ENCODE measurements at regions not wholly inside any gene's neighbourhood (a gene's known extent, or its start where the extent isn't known, plus 50 kb on each side); places are given as distances from the start of the nearest gene placed in this dataset.

- TF ChIP-seq CTCF (IDR thresholded peaks at IDR 0.05), result no peak
- ChIA-PET CTCF (interaction anchor here (0.5 kb wide), 1 partner anchor 19 kb away, joined by 4 read pairs; no protein-coding TSS in a partner anchor), POLR2A (no interaction called here)
- Mint-ChIP-seq H3K4me3 (no peak overlapping the region), H3K4me1 (ENCODE audit: low read depth) (no peaks in the 10 kb centered on the region), H3K36me3 (ENCODE audit: low read depth) (no peaks in the 10 kb centered on the region), H3K9me3 (no peaks in the 10 kb centered on the region), H3K27ac (no peak overlapping the region), H3K27me3 (peaks cover 14% of the 10 kb centered on the region)
- intact Hi-C loops (cut with DNase I, micrococcal nuclease), result no loop called here
- Histone ChIP-seq H3K4me1 (ENCODE audit: insufficient read depth, low read length) (no peaks in the 10 kb centered on the region), H3K9me3 (ENCODE audit: control insufficient read depth in 1 of 2, insufficient read depth in 1 of 2, low read length in 2 of 2) (peaks cover 0 to 2% of the 10 kb centered on the region in 2 experiments), H3K4me3 (ENCODE audit: low read length) (no peak overlapping the region), H3K27ac (ENCODE audit: low read depth in 1 of 2, low read length in 2 of 2) (no peak overlapping the region), H3K36me3 (ENCODE audit: insufficient read depth, low read length) (no peaks in the 10 kb centered on the region), H3K27me3 (ENCODE audit: control insufficient read depth in 1 of 2, insufficient read depth in 2 of 2, low read length in 2 of 2) (peaks cover 0 to 3% of the 10 kb centered on the region in 2 experiments)
- ATAC-seq (ENCODE audit: poor library complexity) (no peak), DNase-seq (no peak)
Measured at GRCh38 chr7:156492170-156492569, 148.4 kb upstream of the RNF32 start.

- Histone ChIP-seq H3K4me1 (ENCODE audit: insufficient read depth, low read length) (no peaks in the 10 kb centered on the region), H3K27ac (ENCODE audit: low read depth in 1 of 2, low read length in 2 of 2) (no peak overlapping the region), H3K27me3 (ENCODE audit: control insufficient read depth in 1 of 2, insufficient read depth in 2 of 2, low read length in 2 of 2) (peaks cover 0 to 3% of the 10 kb centered on the region in 2 experiments), H3K4me3 (ENCODE audit: low read length) (no peak overlapping the region), H3K9me3 (ENCODE audit: control insufficient read depth in 1 of 2, insufficient read depth in 1 of 2, low read length in 2 of 2) (no peaks in the 10 kb centered on the region), H3K36me3 (ENCODE audit: insufficient read depth, low read length) (no peaks in the 10 kb centered on the region)
- Mint-ChIP-seq H3K4me3 (no peak overlapping the region), H3K9me3 (no peaks in the 10 kb centered on the region), H3K27me3 (peaks cover 14% of the 10 kb centered on the region), H3K27ac (no peak overlapping the region), H3K36me3 (ENCODE audit: low read depth) (no peaks in the 10 kb centered on the region), H3K4me1 (ENCODE audit: low read depth) (no peaks in the 10 kb centered on the region)
- intact Hi-C loops (cut with DNase I, micrococcal nuclease), result no loop called here
- CTCF ChIA-PET, result no interaction called here
- DNase-seq, result no peak
- POLR2A ChIA-PET, result no interaction called here
- no peak for ATAC-seq (ENCODE audit: poor library complexity)
- TF ChIP-seq CTCF (IDR thresholded peaks at IDR 0.05), result no peak
Measured at GRCh38 chr7:156491435-156491834, 149.1 kb upstream of the RNF32 start.

- no peak for ATAC-seq (ENCODE audit: poor library complexity)
- TF ChIP-seq CTCF (IDR thresholded peaks at IDR 0.05), result no peak
- H3K27me3 Mint-ChIP-seq, result peaks cover 15% of the 10 kb centered on the region
- no peaks in the 10 kb centered on the region for H3K4me1 ChIP-seq (ENCODE audit: insufficient read depth, low read length)
- no peaks in the 10 kb centered on the region for H3K36me3 Mint-ChIP-seq (ENCODE audit: low read depth)
- ChIA-PET CTCF (no interaction called here), POLR2A (no interaction called here)
- H3K9me3 ChIP-seq (ENCODE audit: control insufficient read depth in 1 of 2, insufficient read depth in 1 of 2, low read length in 2 of 2), result no peaks in the 10 kb centered on the region
- no peak overlapping the region for H3K27ac ChIP-seq (ENCODE audit: low read depth in 1 of 2, low read length in 2 of 2)
- intact Hi-C loops (cut with DNase I, micrococcal nuclease), result no loop called here
- no peak overlapping the region for H3K4me3 Mint-ChIP-seq
- H3K27me3 ChIP-seq (ENCODE audit: control insufficient read depth in 1 of 2, insufficient read depth in 2 of 2, low read length in 2 of 2), result peaks cover 0 to 3% of the 10 kb centered on the region in 2 experiments
- DNase-seq, result no peak
- H3K4me1 Mint-ChIP-seq (ENCODE audit: low read depth), result no peaks in the 10 kb centered on the region
- no peaks in the 10 kb centered on the region for H3K9me3 Mint-ChIP-seq
- H3K4me3 ChIP-seq (ENCODE audit: low read length), result no peak overlapping the region
- H3K36me3 ChIP-seq (ENCODE audit: insufficient read depth, low read length), result no peaks in the 10 kb centered on the region
- H3K27ac Mint-ChIP-seq, result no peak overlapping the region
Measured at GRCh38 chr7:156490021-156490800, 150.4 kb upstream of the RNF32 start.

Measured in CD4-positive, alpha-beta T cell (primary cell).